Activated T-cell treated with anti-CD3 and anti-CD28 coated beads, Interleukin-2, amount 50 U/mL, for 48 hours (primary cell): ENCODE measurements at regions not wholly inside any gene's neighbourhood (a gene's known extent, or its start where the extent isn't known, plus 50 kb on each side); places are given as distances from the start of the nearest gene placed in this dataset.
A peak's percentile ranks its signal among the peaks of the same experiment; 100 is the strongest.
"Not testable (repeated sequence)": the region's sequence is repeated elsewhere in the genome, so short reads cannot be mapped to it uniquely, and the experiment has no call there.

Experiments
- DNase-seq, 2 experiments: peaks; one replicate each; pipeline ENCODE4 v3.0.0-alpha.2; 2020

GRCh38 chr12:47478426-47478825 is 227.4 kb downstream of the RPAP3 start:
- no peak for DNase-seq

DNA sequence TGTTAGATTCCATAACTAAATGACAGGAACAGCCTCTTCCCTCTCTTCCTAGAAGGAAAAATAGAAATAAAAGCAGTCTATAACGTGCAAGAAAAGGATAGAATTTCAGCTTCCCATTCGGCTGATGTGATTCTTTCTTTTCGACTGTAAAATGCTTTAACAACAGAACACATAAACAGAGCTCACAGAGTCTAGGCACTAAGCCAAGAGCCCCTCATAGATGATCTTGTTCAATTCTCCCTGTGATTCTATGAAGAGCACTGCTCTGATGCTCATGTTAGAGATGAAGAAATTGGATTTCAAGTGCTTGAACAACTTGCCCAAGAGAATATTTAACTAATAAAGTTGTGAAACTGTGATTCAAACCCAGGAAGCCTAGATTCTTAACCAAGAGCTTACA is 232.7 kb downstream of the RPAP3 start:
- no peak for DNase-seq

- not testable (repeated sequence) for DNase-seq
Observed at GRCh38 chr12:47470349-47470748, 235.5 kb downstream of the RPAP3 start.

DNA sequence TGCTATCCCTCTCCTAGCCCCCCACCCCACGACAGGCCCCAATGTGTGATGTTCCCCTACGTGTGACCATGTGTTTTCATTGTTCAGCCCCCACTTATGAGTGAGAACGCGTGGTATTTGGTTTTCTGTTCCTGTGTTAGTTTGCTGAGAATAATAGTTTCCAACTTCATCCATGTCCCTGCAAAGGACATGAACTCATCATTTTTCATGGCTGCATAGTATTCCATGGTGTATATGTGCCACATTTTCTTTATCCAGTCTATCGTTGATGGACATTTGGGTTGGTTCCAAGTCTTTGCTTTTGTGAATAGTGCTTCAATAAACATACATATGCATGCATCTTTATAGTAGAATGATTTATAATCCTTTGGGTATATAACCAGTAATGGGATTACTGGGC is 241.9 kb downstream of the RPAP3 start:
- DNase-seq, result not testable (repeated sequence)

GRCh38 chr12:47458279-47458678 is 247.6 kb downstream of the RPAP3 start:
- DNase-seq, result no peak

DNA sequence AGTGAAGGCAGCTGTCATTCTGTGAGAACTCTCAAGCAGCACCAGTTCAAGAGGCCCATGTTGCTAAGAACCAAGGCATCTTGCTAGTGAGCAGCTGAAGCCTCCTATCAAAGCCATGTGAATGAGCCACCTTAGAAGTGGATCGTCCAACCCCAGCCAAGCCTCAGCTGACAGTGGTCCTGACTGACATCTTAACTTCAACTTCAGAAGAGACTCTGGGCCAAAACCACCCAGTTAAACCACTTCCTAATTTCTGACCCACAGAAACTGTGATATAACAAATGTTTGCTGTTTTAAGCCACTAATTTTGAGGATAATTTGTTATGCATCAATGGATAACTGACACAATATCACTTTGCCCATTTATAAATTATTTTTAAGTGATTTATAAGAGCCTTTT is 256.0 kb downstream of the RPAP3 start:
- no peak for DNase-seq

DNA sequence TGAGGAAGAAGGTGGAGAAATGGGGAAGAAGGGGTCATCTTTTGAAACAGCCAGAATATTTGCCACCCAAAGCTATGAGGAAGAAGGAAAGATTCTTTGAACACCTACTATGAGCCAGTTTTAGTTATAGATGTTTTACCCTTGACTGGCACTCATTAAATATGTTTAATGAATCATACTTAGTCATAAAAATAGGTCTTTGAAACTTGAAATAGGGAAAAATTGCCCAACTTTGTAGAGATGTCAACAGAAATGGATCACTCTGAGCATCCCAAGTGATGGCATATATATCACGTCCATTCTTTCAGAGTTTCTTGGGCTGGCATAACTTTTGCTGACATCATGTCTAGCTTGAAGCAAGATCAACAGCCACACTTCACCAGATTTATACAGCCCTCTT is 263.5 kb downstream of the RPAP3 start:
- no peak for DNase-seq

GRCh38 chr12:47441490-47441889 is 264.3 kb downstream of the RPAP3 start:
- DNase-seq, result no peak

DNA sequence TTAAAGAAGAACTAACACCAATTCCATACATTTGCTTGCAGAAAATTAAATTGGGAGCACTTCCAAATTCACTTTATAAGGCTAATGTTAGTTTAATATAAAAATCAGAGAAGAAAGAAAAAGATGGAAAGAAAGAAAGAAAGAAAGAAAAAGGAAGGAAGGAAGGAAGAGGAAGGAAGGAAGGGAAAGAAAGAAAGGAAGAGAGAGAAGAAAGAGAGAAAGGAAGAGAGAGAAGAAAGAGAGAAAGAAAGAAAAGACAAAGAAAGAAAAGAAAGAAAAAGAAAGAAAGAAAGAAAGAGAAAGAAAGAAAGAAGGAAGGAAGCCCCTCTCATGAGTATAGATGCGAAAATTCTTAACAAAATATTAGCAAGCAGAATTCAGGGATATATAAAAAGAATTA is 267.7 kb downstream of the RPAP3 start:
- DNase-seq, result no peak

DNA sequence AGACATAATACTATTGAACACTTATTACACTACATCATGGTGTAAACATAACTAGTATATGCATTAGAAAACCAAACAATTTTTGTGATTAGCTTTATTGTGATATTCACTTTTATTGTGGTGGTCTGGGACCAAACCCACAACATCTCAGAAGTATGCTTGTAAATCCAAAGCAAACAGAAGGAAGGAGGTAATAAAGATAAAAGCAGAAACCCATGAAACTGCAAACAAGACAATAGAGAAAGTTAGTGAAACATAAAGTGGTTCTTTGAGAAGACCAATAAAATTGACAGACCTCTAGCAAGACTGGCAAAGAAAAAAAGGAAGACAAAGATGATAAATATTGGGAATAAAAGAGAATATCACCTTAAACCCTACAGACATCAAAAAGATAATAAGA is 268.3 kb downstream of the RPAP3 start:
- no peak for DNase-seq

GRCh38 chr12:47433876-47434275 is 272.0 kb downstream of the RPAP3 start:
- no peak for DNase-seq

DNA sequence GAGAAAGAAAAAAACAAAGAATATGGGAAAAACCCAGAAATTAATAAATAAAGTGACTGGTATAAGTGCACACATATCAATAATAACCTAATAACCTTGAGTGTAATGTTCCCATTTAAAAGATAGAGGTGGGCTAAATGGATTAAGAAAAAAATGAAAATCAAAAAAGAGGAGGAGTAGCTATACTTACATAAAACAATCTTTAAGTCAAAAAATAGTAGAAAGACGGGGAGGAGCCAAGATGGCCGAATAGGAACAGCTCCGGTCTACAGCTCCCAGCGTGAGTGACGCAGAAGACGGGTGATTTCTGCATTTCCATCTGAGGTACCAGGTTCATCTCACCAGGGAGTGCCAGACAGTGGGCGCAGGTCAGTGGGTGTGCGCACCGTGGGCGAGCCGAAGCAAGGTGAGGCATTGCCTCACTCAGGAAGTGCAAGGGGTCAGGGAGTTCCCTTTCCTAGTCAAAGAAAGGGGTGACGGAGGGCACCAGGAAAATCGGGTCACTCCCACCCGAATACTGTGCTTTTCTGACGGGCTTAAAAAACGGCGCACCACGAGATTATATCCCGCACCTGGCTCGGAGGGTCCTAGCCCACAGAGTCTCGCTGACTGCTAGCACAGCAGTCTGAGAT is 279.0 kb downstream of the RPAP3 start:
- DNase-seq, result not testable (repeated sequence)

DNA sequence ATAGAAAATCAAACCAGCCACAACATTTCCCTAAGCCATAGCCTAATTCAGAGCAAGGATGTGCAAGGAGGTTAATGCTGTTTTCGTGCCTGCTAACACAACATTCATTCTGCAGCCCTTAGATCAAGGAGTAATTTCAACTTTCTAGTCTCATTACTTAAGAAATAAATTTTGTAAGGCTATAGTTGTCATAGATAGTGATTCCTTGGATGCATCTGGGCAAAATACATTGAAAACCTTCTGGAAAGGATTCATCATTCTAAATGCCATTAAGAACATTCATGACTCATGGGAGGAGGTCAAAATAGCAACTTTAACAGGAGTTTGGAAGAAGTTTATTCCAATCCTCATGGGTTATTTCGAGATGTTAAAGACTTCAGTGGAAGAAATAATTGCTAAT is 283.2 kb downstream of the RPAP3 start:
- DNase-seq, result no peak

DNA sequence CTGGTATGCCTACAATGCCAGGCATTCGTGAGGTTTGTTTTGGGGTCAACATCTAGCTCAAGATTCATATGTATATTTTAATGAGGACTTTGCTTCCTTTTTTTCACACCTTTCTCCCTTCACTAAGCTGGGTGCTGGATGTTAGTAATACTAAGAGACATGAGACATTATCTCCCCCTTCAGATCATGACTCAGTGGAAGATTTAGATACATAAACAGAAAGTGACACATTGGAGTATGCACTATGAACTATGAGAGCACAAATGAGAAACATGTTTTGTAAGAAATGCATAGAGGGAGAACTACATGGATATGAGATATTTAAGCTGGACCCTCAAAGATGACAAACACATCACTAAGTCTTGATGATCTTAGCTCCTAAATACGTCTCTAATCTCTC is 286.3 kb downstream of the RPAP3 start:
- DNase-seq, result no peak

- DNase-seq, result no peak
Observed at GRCh38 chr12:47417955-47418354, 287.9 kb downstream of the RPAP3 start.

- no peak for DNase-seq
Observed at GRCh38 chr12:47417121-47417520, 288.7 kb downstream of the RPAP3 start.

DNA sequence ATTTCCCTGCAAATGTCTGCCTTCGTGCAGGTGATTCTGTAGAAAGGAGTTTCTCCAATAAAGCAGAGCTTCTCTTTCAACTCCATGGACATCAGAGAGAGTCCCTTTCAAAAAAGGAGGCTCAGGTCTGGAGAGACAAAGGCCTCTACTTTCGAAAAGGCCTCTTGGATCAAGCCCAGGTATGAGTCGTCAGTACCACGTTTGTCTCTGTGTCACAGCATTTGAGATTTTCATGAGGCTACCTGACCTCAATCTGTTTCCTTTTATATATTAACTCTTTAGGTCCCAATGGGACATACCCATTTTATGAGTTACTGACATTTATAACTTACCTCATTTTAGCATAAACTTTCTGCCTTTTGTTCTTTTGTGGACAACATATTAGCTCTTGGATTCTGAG is 290.8 kb downstream of the RPAP3 start:
- DNase-seq, result no peak

GRCh38 chr12:47414511-47414910 is 291.3 kb downstream of the RPAP3 start:
- peak in 1 of 2 experiments; percentile 42 for DNase-seq

DNA sequence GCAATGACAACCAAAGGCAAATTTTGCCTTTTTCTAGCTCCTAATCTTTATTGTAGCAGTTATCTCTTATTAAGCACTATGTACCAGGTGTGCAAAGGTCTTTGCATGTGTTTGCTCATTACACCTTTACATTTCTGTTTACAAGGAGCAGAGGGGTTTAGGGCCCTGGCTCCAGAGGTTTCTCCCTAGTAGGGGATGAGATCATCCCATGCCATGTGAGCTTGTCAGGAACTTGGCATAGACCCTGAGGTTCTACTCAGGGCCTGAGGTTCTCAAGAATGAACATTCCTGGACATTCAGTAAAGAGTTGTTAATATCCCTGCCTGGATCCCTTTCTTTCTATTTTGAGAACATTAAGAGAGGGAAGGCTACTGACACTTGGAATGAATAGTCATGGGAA is 292.0 kb downstream of the RPAP3 start:
- no peak for DNase-seq

DNA sequence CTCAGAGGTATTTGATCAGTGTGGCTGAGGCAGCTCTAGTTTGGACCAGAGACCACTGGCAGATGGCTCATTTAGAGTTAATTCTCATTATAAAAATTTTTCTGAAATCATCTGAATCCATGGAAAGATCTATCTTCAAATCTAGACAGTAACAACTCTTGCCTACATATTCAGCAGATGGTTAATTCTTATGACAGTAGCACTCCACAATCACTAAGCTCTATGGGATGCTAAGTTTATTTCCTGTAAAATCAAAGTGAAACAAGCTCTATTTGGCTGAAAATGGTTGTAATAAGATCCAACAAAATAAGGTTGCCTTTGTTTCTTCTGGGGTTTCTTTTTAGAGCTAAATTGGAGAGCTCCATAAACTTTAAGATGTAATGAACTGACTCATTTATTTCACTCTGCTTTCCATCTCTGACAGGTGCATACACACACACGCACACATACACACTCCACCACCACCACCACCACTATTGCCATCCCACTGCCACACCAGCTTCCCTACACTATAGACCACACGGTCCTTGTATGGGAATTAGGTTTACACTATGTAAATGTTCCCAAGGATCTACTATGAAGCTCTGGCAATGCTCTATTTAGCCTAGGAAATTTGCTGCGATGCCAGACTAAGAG is 293.1 kb downstream of the RPAP3 start:
- DNase-seq, result no peak

- DNase-seq, result no peak
Observed at GRCh38 chr12:47411966-47412365, 293.9 kb downstream of the RPAP3 start.

DNA sequence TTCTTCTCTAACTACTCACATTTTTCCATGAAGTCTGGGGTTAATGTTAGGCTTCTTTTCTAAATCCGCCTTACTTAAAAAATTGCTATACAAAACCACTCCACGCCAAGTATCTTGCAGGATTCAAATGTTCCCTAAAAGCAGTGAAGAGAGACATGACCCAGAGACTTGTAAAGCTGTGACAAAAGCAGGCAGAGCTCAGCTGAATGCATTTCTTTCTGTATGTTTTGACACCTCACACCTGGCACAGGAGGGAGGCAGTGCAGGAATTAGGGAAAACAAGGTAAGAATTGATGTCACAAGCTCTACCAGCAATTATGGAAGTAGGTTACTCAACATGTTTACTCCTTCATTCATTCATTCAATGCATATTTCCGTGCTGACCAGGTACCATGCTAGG is 295.0 kb downstream of the RPAP3 start:
- no peak for DNase-seq

GRCh38 chr12:47410383-47410782 is 295.4 kb downstream of the RPAP3 start:
- DNase-seq, result no peak

DNA sequence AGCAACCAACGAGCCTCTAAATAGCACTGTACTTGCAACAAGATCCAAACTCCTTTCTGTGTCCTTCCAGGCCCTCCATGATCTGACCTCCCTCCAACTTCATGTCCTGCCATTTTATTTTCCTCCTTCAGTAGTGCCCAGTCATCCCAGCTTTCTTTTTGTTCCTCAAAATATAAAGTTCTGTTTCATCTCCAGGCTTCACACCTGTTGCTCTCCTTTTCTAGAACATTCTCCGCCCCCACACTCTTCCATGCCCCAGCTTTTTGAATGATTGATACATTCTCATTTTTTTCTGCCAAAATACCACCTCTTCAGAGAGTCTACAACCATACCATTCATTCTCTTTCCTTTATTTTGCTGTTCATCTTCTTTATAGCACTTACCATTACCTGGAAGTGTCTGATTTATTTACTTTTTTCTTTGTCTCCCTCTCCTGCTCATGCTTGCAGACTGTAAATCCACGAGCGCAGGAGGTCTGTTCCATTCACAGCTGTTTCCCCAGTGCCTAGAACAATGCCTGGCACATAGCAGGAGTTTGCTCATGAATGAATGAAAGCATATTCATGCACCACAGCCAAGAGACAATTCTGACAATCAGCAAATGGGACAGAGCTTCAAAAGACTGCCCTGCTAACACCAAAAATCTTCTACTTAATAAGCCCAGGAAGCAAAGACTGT is 296.4 kb downstream of the RPAP3 start:
- no peak for DNase-seq
